ENCODE measurements at regions not wholly inside any gene's neighbourhood (a gene's known extent, or its start where the extent isn't known, plus 50 kb on each side); places are given as distances from the start of the nearest gene placed in this dataset.
"Not testable (repeated sequence)": the region's sequence is repeated elsewhere in the genome, so short reads cannot be mapped to it uniquely, and the experiment has no call there.

DNA sequence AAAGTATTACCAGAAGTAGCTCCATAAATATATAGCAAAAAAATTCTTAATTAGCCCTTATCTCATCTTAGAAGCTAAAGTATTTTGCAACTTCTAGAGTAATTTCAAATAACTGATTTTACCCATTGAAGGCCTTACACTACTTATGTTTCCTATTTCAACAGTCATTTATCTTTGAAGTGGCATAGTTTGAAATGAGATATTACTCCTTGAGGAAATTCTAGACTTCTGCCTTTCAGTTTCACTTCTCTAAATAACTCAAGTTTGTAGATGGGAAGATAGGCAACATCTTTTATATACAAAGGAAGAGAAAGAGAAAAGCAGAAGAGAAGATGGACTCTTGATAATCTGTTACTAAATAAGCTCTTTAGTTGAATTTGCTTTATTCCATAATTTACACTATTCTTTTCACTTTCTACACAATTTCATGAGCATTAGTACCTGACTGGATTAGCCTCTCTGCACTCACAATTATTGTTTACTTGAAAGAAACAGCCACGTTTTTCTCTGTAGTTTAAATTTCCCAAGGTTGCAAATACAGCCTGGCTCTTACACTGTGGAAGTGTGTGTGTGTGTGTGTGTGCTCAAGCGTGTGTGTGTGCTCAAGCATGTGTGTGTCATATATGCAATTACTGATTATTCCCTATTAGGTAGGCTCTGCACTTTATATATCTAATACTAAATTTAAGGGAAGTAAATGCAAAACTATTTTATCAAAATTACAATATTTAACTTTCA lies 60.6 kb upstream of the EMB start:
- DNase-seq (ENCODE audit: low spot score in 2 of 2), result no peak
- in situ Hi-C loops (cut with MboI; ENCODE audit: low sequenced_read_pairs), result no loop called here
- no peaks in the 10 kb centered on the region for H3K4me1 ChIP-seq

DNA sequence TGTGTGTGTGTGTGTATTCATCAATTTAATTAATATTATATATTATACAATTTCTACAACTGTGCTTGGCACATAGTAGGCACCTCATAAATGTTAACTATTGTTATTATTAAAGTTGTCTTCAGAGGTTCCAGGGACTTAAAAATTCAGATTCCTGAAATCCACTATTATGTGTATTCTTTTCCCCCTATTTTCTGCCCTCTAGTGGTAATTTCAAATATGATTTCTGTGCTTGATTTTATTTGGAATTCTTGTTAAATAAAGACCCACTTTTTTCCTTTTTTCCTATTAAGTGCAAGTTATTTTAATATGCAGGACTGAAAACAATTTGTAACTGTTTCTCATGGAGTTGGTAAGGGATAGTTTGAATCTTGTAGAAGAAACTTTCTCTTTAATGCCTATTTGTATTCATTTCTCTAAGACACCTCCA lies 72.0 kb upstream of the EMB start:
- H3K4me3 ChIP-seq; in situ Hi-C loops (cut with MboI; ENCODE audit: low sequenced_read_pairs); DNase-seq (ENCODE audit: low spot score in 2 of 2); H3K4me1 ChIP-seq; H3K36me3 ChIP-seq (replicated peaks); H3K27me3 ChIP-seq (ENCODE audit: low read depth); H3K9me3 ChIP-seq: not testable (repeated sequence)

More for the DNA sequence above, 60.6 kb upstream of the EMB start:
- Histone ChIP-seq H3K27me3 (ENCODE audit: low read depth) (no peaks in the 10 kb centered on the region), H3K36me3 (replicated peaks) (no peaks in the 10 kb centered on the region), H3K4me3 (no peak overlapping the region), H3K9me3 (no peaks in the 10 kb centered on the region)

GRCh38 chr5:50521060-50521459 lies 80.0 kb upstream of the EMB start:
- H3K4me1 ChIP-seq; in situ Hi-C loops (cut with MboI; ENCODE audit: low sequenced_read_pairs); H3K9me3 ChIP-seq; H3K36me3 ChIP-seq (replicated peaks); DNase-seq (ENCODE audit: low spot score in 2 of 2); H3K27me3 ChIP-seq (ENCODE audit: low read depth); H3K4me3 ChIP-seq: not testable (repeated sequence)

- H3K9me3 ChIP-seq; in situ Hi-C loops (cut with MboI; ENCODE audit: low sequenced_read_pairs); H3K36me3 ChIP-seq (replicated peaks); H3K4me1 ChIP-seq; H3K4me3 ChIP-seq; DNase-seq (ENCODE audit: low spot score in 2 of 2); H3K27me3 ChIP-seq (ENCODE audit: low read depth): not testable (repeated sequence)
These were observed 86.5 kb upstream of the EMB start for GRCh38 chr5:50527514-50528060.

DNA sequence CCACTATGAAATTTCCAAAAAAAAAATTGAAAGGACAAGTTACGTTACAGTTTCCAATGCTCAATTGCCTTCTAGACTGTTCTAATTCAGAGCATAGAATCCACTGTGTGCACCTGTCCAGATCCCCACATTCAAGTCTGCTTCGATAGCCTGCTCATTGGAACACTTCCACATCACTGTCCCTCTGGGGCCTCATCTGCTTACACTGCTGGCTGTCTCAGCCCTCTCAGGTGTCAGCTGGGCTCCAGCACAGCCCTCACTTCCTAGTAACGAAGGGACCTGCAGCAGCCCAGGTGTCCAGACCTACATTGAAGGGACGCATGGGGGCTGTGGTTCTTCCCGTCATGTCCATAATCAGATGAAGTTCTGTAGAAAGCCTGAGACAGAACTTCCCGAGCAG lies 94.3 kb upstream of the EMB start:
- Histone ChIP-seq H3K4me3 (no peak overlapping the region), H3K9me3 (no peaks in the 10 kb centered on the region), H3K36me3 (replicated peaks) (no peaks in the 10 kb centered on the region), H3K27me3 (ENCODE audit: low read depth) (no peaks in the 10 kb centered on the region), H3K4me1 (no peaks in the 10 kb centered on the region)
- no peak for DNase-seq (ENCODE audit: low spot score in 2 of 2)
- in situ Hi-C loops (cut with MboI; ENCODE audit: low sequenced_read_pairs), result no loop called here

DNA sequence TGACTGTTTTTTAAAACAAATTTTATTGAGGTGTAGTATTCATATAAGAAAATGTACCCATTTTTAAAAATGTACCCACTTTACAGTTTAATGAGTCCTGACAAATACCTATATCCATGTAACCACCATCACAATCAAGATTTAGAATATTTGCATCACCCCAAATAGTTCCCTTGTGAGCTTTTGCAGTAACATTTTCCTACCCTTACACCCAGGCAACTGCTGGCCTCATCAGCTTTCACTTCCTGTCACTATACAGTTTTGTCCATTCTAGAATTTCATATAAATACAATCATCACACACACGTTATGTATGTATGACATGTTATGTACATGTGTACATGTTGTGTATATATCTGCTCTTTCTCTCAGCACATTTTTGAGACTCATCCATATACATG lies 96.4 kb upstream of the EMB start:
- in situ Hi-C loops (cut with MboI; ENCODE audit: low sequenced_read_pairs), result not testable (repeated sequence)

DNA sequence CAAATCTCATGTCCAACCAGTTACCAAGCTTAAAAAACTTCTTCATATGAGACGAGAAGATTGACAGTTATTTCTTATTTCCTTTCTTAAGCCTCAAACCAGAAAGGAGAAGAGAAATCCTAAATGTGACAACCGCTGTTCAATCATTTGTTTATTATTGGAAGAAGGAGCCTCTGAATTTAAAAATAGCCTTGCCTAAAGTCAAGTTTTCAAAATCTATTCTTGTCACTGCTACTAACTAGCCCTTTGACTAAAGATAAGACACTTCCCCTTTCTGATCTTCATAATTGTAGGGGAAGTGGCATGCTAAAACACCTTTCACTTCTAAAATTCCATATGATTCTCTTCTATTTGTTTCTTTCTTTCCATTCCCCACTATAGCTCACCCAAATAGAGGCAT lies 106.2 kb upstream of the EMB start:
- in situ Hi-C loops (cut with MboI; ENCODE audit: low sequenced_read_pairs), result no loop called here
- H3K9me3 ChIP-seq, result no peaks in the 10 kb centered on the region
- no peak overlapping the region for H3K4me3 ChIP-seq
- DNase-seq (ENCODE audit: low spot score in 2 of 2), result no peak
- H3K4me1 ChIP-seq, result no peaks in the 10 kb centered on the region
- H3K36me3 ChIP-seq (replicated peaks), result no peaks in the 10 kb centered on the region
- H3K27me3 ChIP-seq (ENCODE audit: low read depth), result no peaks in the 10 kb centered on the region

More for the DNA sequence above, 96.4 kb upstream of the EMB start:
- DNase-seq (ENCODE audit: low spot score in 2 of 2); H3K9me3 ChIP-seq; H3K4me1 ChIP-seq; H3K4me3 ChIP-seq; H3K36me3 ChIP-seq (replicated peaks); H3K27me3 ChIP-seq (ENCODE audit: low read depth): not testable (repeated sequence)

GRCh38 chr5:50550267-50550666 lies 109.2 kb upstream of the EMB start:
- no peaks in the 10 kb centered on the region for H3K27me3 ChIP-seq (ENCODE audit: low read depth)
- in situ Hi-C loops (cut with MboI; ENCODE audit: low sequenced_read_pairs), result no loop called here
- H3K4me1 ChIP-seq, result no peaks in the 10 kb centered on the region
- H3K4me3 ChIP-seq, result no peak overlapping the region
- DNase-seq (ENCODE audit: low spot score in 2 of 2), result peak in 1 of 2 experiments; percentile 12
- H3K9me3 ChIP-seq, result no peaks in the 10 kb centered on the region
- H3K36me3 ChIP-seq (replicated peaks), result no peaks in the 10 kb centered on the region

DNA sequence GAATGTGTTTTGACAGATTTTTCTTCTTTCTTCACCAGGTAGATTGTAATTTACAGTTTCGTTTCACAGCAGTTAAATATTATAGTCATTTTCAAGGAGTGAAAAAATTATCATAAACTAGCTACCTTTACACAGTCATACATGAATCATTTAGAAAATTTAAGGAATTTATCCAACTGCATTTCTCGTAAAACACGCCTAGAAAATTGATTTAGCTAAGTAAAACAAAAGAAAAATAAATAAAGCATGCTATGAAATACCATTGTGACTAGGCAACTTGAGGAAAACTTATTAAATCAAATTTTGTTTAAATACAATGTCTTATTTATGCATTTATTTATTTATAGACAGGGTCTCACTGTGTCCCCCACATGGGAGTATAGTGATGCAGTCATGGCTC lies 109.9 kb upstream of the EMB start:
- no peaks in the 10 kb centered on the region for H3K4me1 ChIP-seq
- in situ Hi-C loops (cut with MboI; ENCODE audit: low sequenced_read_pairs), result no loop called here

DNA sequence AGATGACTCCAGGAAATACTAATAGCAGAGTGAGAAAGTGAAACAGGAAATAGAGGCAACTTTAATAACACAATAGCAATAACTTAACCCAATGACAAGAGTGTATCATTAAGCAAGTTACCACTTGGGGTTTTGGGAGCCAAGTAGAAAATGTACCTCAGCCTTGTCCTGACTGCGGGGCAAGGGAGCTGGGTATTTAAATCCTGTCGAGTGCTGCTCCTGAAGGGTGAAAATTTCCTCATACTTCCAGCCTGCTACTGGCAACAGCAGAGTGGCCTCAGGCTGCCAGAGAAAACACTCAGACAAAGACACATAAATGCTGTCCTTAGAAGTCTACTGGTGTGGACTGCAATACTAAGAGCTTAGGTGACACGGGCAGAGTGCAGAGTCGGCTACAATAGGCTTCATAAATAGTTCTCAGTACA lies 112.5 kb upstream of the EMB start:
- no peak overlapping the region for H3K4me3 ChIP-seq
- no peaks in the 10 kb centered on the region for H3K27me3 ChIP-seq (ENCODE audit: low read depth)
- H3K4me1 ChIP-seq, result no peaks in the 10 kb centered on the region
- H3K9me3 ChIP-seq, result no peaks in the 10 kb centered on the region
- peak in 1 of 2 experiments; percentile 22 for DNase-seq (ENCODE audit: low spot score in 2 of 2)
- in situ Hi-C loops (cut with MboI; ENCODE audit: low sequenced_read_pairs), result no loop called here
- no peaks in the 10 kb centered on the region for H3K36me3 ChIP-seq (replicated peaks)

More for the DNA sequence above, 109.9 kb upstream of the EMB start:
- DNase-seq (ENCODE audit: low spot score in 2 of 2), result no peak
- no peaks in the 10 kb centered on the region for H3K27me3 ChIP-seq (ENCODE audit: low read depth)
- H3K36me3 ChIP-seq (replicated peaks), result no peaks in the 10 kb centered on the region
- H3K9me3 ChIP-seq, result no peaks in the 10 kb centered on the region
- no peak overlapping the region for H3K4me3 ChIP-seq

DNA sequence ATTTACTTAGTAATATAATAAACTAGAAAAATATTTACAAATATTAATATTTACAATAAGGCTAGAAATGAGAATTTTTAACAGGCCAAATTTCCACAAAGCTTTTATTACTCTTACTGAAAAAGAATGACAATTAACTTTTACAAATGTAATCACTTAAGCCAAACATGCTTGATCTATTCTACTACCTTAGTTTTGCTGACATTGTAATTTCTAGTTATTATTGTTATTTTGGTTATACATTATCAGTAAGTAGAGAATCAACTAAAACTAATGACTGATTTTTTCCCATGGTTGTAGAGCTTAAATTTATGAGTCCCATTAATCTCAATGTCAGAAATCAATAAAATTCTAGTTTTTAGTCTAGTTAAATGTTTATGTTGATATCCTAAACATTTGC lies 107.8 kb upstream of the PARP8 start:
- H3K4me3 ChIP-seq; H3K27me3 ChIP-seq (ENCODE audit: low read depth); in situ Hi-C loops (cut with MboI; ENCODE audit: low sequenced_read_pairs); H3K36me3 ChIP-seq (replicated peaks); DNase-seq (ENCODE audit: low spot score in 2 of 2); H3K4me1 ChIP-seq; H3K9me3 ChIP-seq: not testable (repeated sequence)

GRCh38 chr5:50559955-50560354 lies 106.5 kb upstream of the PARP8 start:
- in situ Hi-C loops (cut with MboI; ENCODE audit: low sequenced_read_pairs), result no loop called here
- Histone ChIP-seq H3K4me3 (no peak overlapping the region), H3K9me3 (no peaks in the 10 kb centered on the region), H3K4me1 (no peaks in the 10 kb centered on the region), H3K27me3 (ENCODE audit: low read depth) (no peaks in the 10 kb centered on the region), H3K36me3 (replicated peaks) (no peaks in the 10 kb centered on the region)
- DNase-seq (ENCODE audit: low spot score in 2 of 2), result no peak

DNA sequence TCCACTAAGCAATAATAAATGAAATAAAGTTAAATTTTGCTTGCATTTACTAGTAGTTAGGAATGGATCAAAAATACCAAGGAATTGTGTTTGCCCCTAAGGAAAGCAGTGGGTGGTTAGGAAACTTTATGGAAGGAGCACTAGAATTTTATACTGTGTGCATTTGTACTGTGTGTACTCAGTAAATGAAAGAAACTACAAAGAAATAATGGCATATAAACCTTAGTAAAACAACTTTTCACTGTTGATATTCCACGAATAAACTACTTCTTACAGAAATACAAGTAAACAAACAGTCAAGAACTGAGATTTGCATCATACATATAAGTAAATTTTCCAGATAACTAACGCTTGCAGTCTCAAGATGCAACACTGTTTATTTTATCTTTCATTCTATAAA lies 103.7 kb upstream of the PARP8 start:
- in situ Hi-C loops (cut with MboI; ENCODE audit: low sequenced_read_pairs), result no loop called here
- no peak overlapping the region for H3K4me3 ChIP-seq
- DNase-seq (ENCODE audit: low spot score in 2 of 2), result no peak
- H3K9me3 ChIP-seq, result no peaks in the 10 kb centered on the region
- H3K36me3 ChIP-seq (replicated peaks), result no peaks in the 10 kb centered on the region
- no peaks in the 10 kb centered on the region for H3K4me1 ChIP-seq
- H3K27me3 ChIP-seq (ENCODE audit: low read depth), result no peaks in the 10 kb centered on the region

- Histone ChIP-seq H3K9me3 (no peaks in the 10 kb centered on the region), H3K4me3 (no peak overlapping the region), H3K27me3 (ENCODE audit: low read depth) (no peaks in the 10 kb centered on the region), H3K36me3 (replicated peaks) (no peaks in the 10 kb centered on the region), H3K4me1 (no peaks in the 10 kb centered on the region)
- DNase-seq (ENCODE audit: low spot score in 2 of 2), result no peak
- in situ Hi-C loops (cut with MboI; ENCODE audit: low sequenced_read_pairs), result no loop called here
These were observed 102.4 kb upstream of the PARP8 start for GRCh38 chr5:50564079-50564478.

DNA sequence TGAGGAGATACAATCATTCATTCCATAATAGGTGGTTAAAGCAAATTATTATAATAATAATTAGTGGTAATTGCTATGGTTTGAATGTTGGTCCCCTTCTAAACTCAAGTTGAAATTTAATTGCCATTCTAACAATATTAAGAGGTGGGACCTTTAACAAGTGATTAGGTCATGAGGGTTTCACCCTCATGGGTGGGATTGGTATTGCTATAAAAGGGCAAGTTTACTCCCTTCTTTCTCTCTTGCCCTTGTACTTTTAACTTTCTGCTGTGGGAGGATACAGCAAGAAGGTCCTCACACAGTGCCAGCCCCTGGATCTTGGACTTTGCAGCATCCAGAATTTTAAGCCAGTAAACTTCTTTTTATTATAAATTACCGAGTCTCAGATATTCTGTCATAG lies 101.9 kb upstream of the PARP8 start:
- DNase-seq (ENCODE audit: low spot score in 2 of 2), result no peak
- no peaks in the 10 kb centered on the region for H3K4me1 ChIP-seq
- in situ Hi-C loops (cut with MboI; ENCODE audit: low sequenced_read_pairs), result no loop called here
- no peaks in the 10 kb centered on the region for H3K36me3 ChIP-seq (replicated peaks)
- H3K4me3 ChIP-seq, result no peak overlapping the region
- H3K27me3 ChIP-seq (ENCODE audit: low read depth), result no peaks in the 10 kb centered on the region
- no peaks in the 10 kb centered on the region for H3K9me3 ChIP-seq

All from HAP-1 (cell line).